Nephron (organoid): ENCODE measurements at regions not wholly inside any gene's neighbourhood (a gene's known extent, or its start where the extent isn't known, plus 50 kb on each side); places are given as distances from the start of the nearest gene placed in this dataset.
"Not testable (repeated sequence)": the region's sequence is repeated elsewhere in the genome, so short reads cannot be mapped to it uniquely, and the experiment has no call there.

Source experiments
- H3K27ac Mint-ChIP-seq, 3 experiments: 2 replicates each; pipeline ENCODE4 v1.8.0; 2020; ENCODE audit warnings: mixed read lengths in 3 of 3, mild to moderate bottlenecking in 2 of 3, moderate library complexity in 1 of 3
- H3K27me3 Mint-ChIP-seq: 2 replicates; pipeline ENCODE4 v1.8.0; 2021; ENCODE audit warnings: low read depth, mild to moderate bottlenecking, moderate library complexity, mixed read lengths
- H3K36me3 Mint-ChIP-seq: 2 replicates; pipeline ENCODE4 v1.8.0; 2020; ENCODE audit warnings: low read depth, mixed read lengths
- H3K4me1 Mint-ChIP-seq: 2 replicates; pipeline ENCODE4 v1.8.0; 2020; ENCODE audit warnings: mixed read lengths
- H3K4me3 Mint-ChIP-seq, 3 experiments: 2 replicates each; pipeline ENCODE4 v1.8.0; 2020; ENCODE audit warnings: mild to moderate bottlenecking in 3 of 3, mixed read lengths in 3 of 3, moderate library complexity in 2 of 3
- H3K9me3 Mint-ChIP-seq: 2 replicates; pipeline ENCODE4 v1.8.0; 2020; ENCODE audit warnings: mixed read lengths
- CTCF ChIP-seq, 3 experiments: fragments of 200-600 bp; sonication (generic); IDR thresholded peaks; one replicate each; pipeline ENCODE4 v1.5.0; 2021; ENCODE audit warnings: antibody characterized with exemption in 3 of 3; ENCODE audit not compliant: unreplicated experiment in 3 of 3

- TF ChIP-seq CTCF (IDR thresholded peaks at IDR 0.05; ENCODE audit: unreplicated experiment in 3 of 3) = no peak
- Mint-ChIP-seq H3K27ac (no peak overlapping the region), H3K36me3 (peaks cover 4% of the 10 kb centered on the region), H3K4me3 (no peak overlapping the region), H3K9me3 (peaks cover 6% of the 10 kb centered on the region), H3K4me1 (peaks cover 7% of the 10 kb centered on the region), H3K27me3 (no peaks in the 10 kb centered on the region)
These were observed 269.9 kb downstream of the TTC32 start for GRCh38 chr2:19631871-19632270.

GRCh38 chr2:19630921-19631320 lies 270.9 kb downstream of the TTC32 start:
- Mint-ChIP-seq H3K4me1 (peaks cover 7% of the 10 kb centered on the region), H3K36me3 (peaks cover 6% of the 10 kb centered on the region), H3K27ac (no peak overlapping the region), H3K27me3 (no peaks in the 10 kb centered on the region), H3K4me3 (no peak overlapping the region), H3K9me3 (peaks cover 14% of the 10 kb centered on the region)
- TF ChIP-seq CTCF (IDR thresholded peaks at IDR 0.05; ENCODE audit: unreplicated experiment in 3 of 3) = no peak

- Mint-ChIP-seq H3K4me3 (no peak overlapping the region), H3K27ac (no peak overlapping the region), H3K4me1 (peaks cover 1% of the 10 kb centered on the region), H3K9me3 (peaks cover 14% of the 10 kb centered on the region), H3K27me3 (no peaks in the 10 kb centered on the region), H3K36me3 (peaks cover 6% of the 10 kb centered on the region)
- no peak for TF ChIP-seq CTCF (IDR thresholded peaks at IDR 0.05; ENCODE audit: unreplicated experiment in 3 of 3)
These were observed 268.9 kb upstream of the OSR1 start for GRCh38 chr2:19627359-19627758.

GRCh38 chr2:19623488-19623887 lies 265.1 kb upstream of the OSR1 start:
- Mint-ChIP-seq H3K4me1 (no peaks in the 10 kb centered on the region), H3K27me3 (no peaks in the 10 kb centered on the region)

GRCh38 chr2:19617257-19617848 lies 258.9 kb upstream of the OSR1 start:
- no peak overlapping the region for H3K4me3 Mint-ChIP-seq
- H3K27ac Mint-ChIP-seq = no peak overlapping the region
- peaks cover 5% of the 10 kb centered on the region for H3K27me3 Mint-ChIP-seq
- no peaks in the 10 kb centered on the region for H3K4me1 Mint-ChIP-seq
- H3K9me3 Mint-ChIP-seq = peaks cover 45% of the 10 kb centered on the region
- peaks cover 19% of the 10 kb centered on the region for H3K36me3 Mint-ChIP-seq
- no peak for TF ChIP-seq CTCF (IDR thresholded peaks at IDR 0.05; ENCODE audit: unreplicated experiment in 3 of 3)

More at GRCh38 chr2:19623488-19623887, 265.1 kb upstream of the OSR1 start:
- no peak for TF ChIP-seq CTCF (IDR thresholded peaks at IDR 0.05; ENCODE audit: unreplicated experiment in 3 of 3)
- H3K27ac Mint-ChIP-seq = no peak overlapping the region
- no peak overlapping the region for H3K4me3 Mint-ChIP-seq
- H3K36me3 Mint-ChIP-seq = peaks cover 6% of the 10 kb centered on the region
- peaks cover 23% of the 10 kb centered on the region for H3K9me3 Mint-ChIP-seq

- H3K27me3 Mint-ChIP-seq, H3K4me1 Mint-ChIP-seq, H3K27ac Mint-ChIP-seq, H3K4me3 Mint-ChIP-seq: not testable (repeated sequence)
- Mint-ChIP-seq H3K36me3 (peaks cover 19% of the 10 kb centered on the region), H3K9me3 (peaks cover 42% of the 10 kb centered on the region)
These were observed 257.0 kb upstream of the OSR1 start for GRCh38 chr2:19615402-19615801.
